HFFc6 (cell line): ENCODE measurements at regions not wholly inside any gene's neighbourhood (a gene's known extent, or its start where the extent isn't known, plus 50 kb on each side); places are given as distances from the start of the nearest gene placed in this dataset.

ENCODE experiments used
- DNase-seq: peaks from one replicate; pipeline ENCODE4 v3.0.0-alpha.2; 2018
- H3K27ac Mint-ChIP-seq: 2 replicates; pipeline ENCODE4 v1.8.0; 2020; ENCODE audit warnings: mild to moderate bottlenecking, mixed read lengths
- H3K27me3 Mint-ChIP-seq: 2 replicates; pipeline ENCODE4 v1.8.0; 2021; ENCODE audit warnings: mild to moderate bottlenecking, moderate library complexity, mixed read lengths; ENCODE audit not compliant: insufficient read depth
- H3K36me3 Mint-ChIP-seq: 2 replicates; pipeline ENCODE4 v1.8.0; 2021; ENCODE audit warnings: low read depth, mixed read lengths
- H3K4me1 Mint-ChIP-seq: 2 replicates; pipeline ENCODE4 v1.8.0; 2020; ENCODE audit warnings: low read depth, mixed read lengths
- H3K4me3 Mint-ChIP-seq: 2 replicates; pipeline ENCODE4 v1.8.0; 2020; ENCODE audit warnings: mild to moderate bottlenecking, moderate library complexity, mixed read lengths
- H3K9me3 Mint-ChIP-seq: 2 replicates; pipeline ENCODE4 v1.8.0; 2020; ENCODE audit warnings: mild to moderate bottlenecking, mixed read lengths
- CTCF ChIP-seq: fragments of 200-600 bp; sonication (generic); IDR thresholded peaks from 2 replicates; pipeline ENCODE4 v1.5.0; 2021; ENCODE audit warnings: antibody characterized with exemption, mild to moderate bottlenecking

- no peak for DNase-seq
- H3K27ac Mint-ChIP-seq: no peak overlapping the region
- no peaks in the 10 kb centered on the region; the same call in 1 of the 2 replicates for H3K27me3 Mint-ChIP-seq
- no peaks in the 10 kb centered on the region for H3K36me3 Mint-ChIP-seq
- TF ChIP-seq CTCF: no peak
- H3K4me3 Mint-ChIP-seq: no peak overlapping the region
- H3K9me3 Mint-ChIP-seq: no peaks in the 10 kb centered on the region
- peaks cover 15% of the 10 kb centered on the region for H3K4me1 Mint-ChIP-seq
These were observed 54.0 kb upstream of the PLAC1 start for GRCh38 chrX:134712272-134712671.

GRCh38 chrX:134711135-134711921 is 53.1 kb upstream of the PLAC1 start:
- H3K27ac Mint-ChIP-seq: no peak overlapping the region
- no peaks in the 10 kb centered on the region; the same call in 1 of the 2 replicates for H3K27me3 Mint-ChIP-seq
- H3K4me1 Mint-ChIP-seq: peaks cover 15% of the 10 kb centered on the region
- H3K9me3 Mint-ChIP-seq: no peaks in the 10 kb centered on the region
- H3K36me3 Mint-ChIP-seq: no peaks in the 10 kb centered on the region
- TF ChIP-seq CTCF: no peak
- no peak overlapping the region for H3K4me3 Mint-ChIP-seq
- no peak for DNase-seq
